Liver (tissue), 8 donors: ENCODE measurements at regions not wholly inside any gene's neighbourhood (a gene's known extent, or its start where the extent isn't known, plus 50 kb on each side); places are given as distances from the start of the nearest gene placed in this dataset.

Experiments
- DNase-seq: peaks from one replicate; pipeline ENCODE4 v3.0.0-alpha.2; 2017; ENCODE audit warnings: low spot score
- H3K27ac ChIP-seq, 2 donors: one replicate each; pipeline ENCODE4 v1.7.0; 2013; ENCODE audit warnings: inconsistent platforms in 2 of 2, low read length in 2 of 2, control low read depth in 1 of 2, low read depth in 1 of 2, mild to moderate bottlenecking in 1 of 2
- H3K27me3 ChIP-seq, 4 donors: one replicate each; pipeline versions ENCODE4 v1.6.1 to v1.7.0; 2013; ENCODE audit warnings: low read length in 3 of 4, inconsistent platforms in 1 of 4, mild to moderate bottlenecking in 1 of 4, moderate library complexity in 1 of 4; ENCODE audit not compliant: control insufficient read depth in 4 of 4, insufficient read depth in 4 of 4
- H3K36me3 ChIP-seq, 4 donors: one replicate each; pipeline versions ENCODE4 v1.6.1 to v1.7.0; 2013; ENCODE audit warnings: low read length in 3 of 4, mild to moderate bottlenecking in 3 of 4, low read depth in 1 of 4, moderate library complexity in 1 of 4; ENCODE audit not compliant: control insufficient read depth in 4 of 4, insufficient read depth in 3 of 4
- H3K4me1 ChIP-seq, 4 donors: one replicate each; pipeline versions ENCODE4 v1.6.1 to v1.7.0; 2013; ENCODE audit warnings: low read length in 3 of 4, mild to moderate bottlenecking in 3 of 4, moderate library complexity in 1 of 4; ENCODE audit not compliant: control insufficient read depth in 4 of 4, insufficient read depth in 4 of 4
- H3K4me3 ChIP-seq, 3 donors: one replicate each; pipeline versions ENCODE4 v1.6.1 to v1.7.0; 2013; ENCODE audit warnings: low read length in 3 of 3, control low read depth in 1 of 3, low read depth in 1 of 3, mild to moderate bottlenecking in 1 of 3
- H3K9ac ChIP-seq, 2 donors: one replicate each; pipeline ENCODE4 v1.7.0; 2013; ENCODE audit warnings: low read length in 2 of 2, mild to moderate bottlenecking in 2 of 2, moderate library complexity in 2 of 2, control low read depth in 1 of 2, low read depth in 1 of 2
- H3K9me3 ChIP-seq, 4 donors: one replicate each; pipeline versions ENCODE4 v1.6.1 to v1.7.0; 2013; ENCODE audit warnings: low read length in 3 of 4; ENCODE audit not compliant: control insufficient read depth in 4 of 4
- ATF3 ChIP-seq: IDR thresholded peaks from 2 replicates; pipeline ENCODE4 v1.6.1; 2016; ENCODE audit warnings: antibody characterized with exemption
- CTCF ChIP-seq: fragments of 150-350 bp; IDR thresholded peaks from 2 replicates; pipeline ENCODE4 v1.5.1; 2017; ENCODE audit warnings: improper control_type of control experiment, low read depth, low read length; ENCODE audit not compliant: missing input control
- EGR1 ChIP-seq, 2 donors: IDR thresholded peaks; 2 replicates each; pipeline ENCODE4 v1.6.1; 2016 to 2018; ENCODE audit warnings: antibody characterized with exemption in 2 of 2, low read depth in 2 of 2
- FOXA1 ChIP-seq: IDR thresholded peaks from 2 replicates; pipeline ENCODE4 v1.6.1; 2016; ENCODE audit warnings: antibody characterized with exemption
- FOXA2 ChIP-seq: IDR thresholded peaks from 2 replicates; pipeline ENCODE4 v1.6.1; 2016; ENCODE audit warnings: antibody characterized with exemption
- GABPA ChIP-seq, 2 donors: IDR thresholded peaks in 1 of 2; conservative IDR thresholded peaks in 1 of 2; 2 replicates each; pipeline ENCODE4 v1.6.1; 2016; ENCODE audit warnings: antibody characterized with exemption in 2 of 2, mild to moderate bottlenecking in 1 of 2, moderate library complexity in 1 of 2
- HNF4A ChIP-seq, 2 donors: conservative IDR thresholded peaks; 2 replicates each; pipeline ENCODE4 v1.6.1; 2016; ENCODE audit warnings: antibody characterized with exemption in 2 of 2, mild to moderate bottlenecking in 2 of 2
- HNF4G ChIP-seq: IDR thresholded peaks from 2 replicates; pipeline ENCODE4 v1.6.1; 2016; ENCODE audit warnings: antibody characterized with exemption
- NR2F2 ChIP-seq: IDR thresholded peaks from 2 replicates; pipeline ENCODE4 v1.6.1; 2016; ENCODE audit warnings: antibody characterized with exemption
- RXRA ChIP-seq, 2 donors: IDR thresholded peaks; 2 replicates each; pipeline ENCODE4 v1.6.1; 2017 to 2018; ENCODE audit warnings: antibody characterized with exemption in 2 of 2, mild to moderate bottlenecking in 1 of 2
- SP1 ChIP-seq: IDR thresholded peaks from 2 replicates; pipeline ENCODE4 v1.6.1; 2018; ENCODE audit warnings: antibody characterized with exemption, mild to moderate bottlenecking
- TAF1 ChIP-seq: conservative IDR thresholded peaks from 2 replicates; pipeline ENCODE4 v1.6.1; 2016; ENCODE audit warnings: antibody characterized with exemption, mild to moderate bottlenecking
- YY1 ChIP-seq: IDR thresholded peaks from 2 replicates; pipeline ENCODE4 v1.6.1; 2016; ENCODE audit warnings: antibody characterized with exemption, mild to moderate bottlenecking
- ZBTB33 ChIP-seq: IDR thresholded peaks from 2 replicates; pipeline ENCODE4 v1.6.1; 2016; ENCODE audit warnings: antibody characterized with exemption
- WGBS: extraction: QIAGEN DNeasy Blood & Tissue Kit; methylation state at CpG from one replicate; pipeline ENCODE4 v1.1.7; 2013; 5-methylcytosine and 5-hydroxymethylcytosine counted together
- TF ChIP-seq, protein P1 (sequence below): IDR thresholded peaks from 2 replicates; pipeline ENCODE4 v1.6.1; 2016; ENCODE audit warnings: antibody characterized with exemption
- donor health status: healthy.
- donor health status: healthy.
- donor health status: healthy.
- donor health status: healthy.
- donor health status: healthy.

DNA sequence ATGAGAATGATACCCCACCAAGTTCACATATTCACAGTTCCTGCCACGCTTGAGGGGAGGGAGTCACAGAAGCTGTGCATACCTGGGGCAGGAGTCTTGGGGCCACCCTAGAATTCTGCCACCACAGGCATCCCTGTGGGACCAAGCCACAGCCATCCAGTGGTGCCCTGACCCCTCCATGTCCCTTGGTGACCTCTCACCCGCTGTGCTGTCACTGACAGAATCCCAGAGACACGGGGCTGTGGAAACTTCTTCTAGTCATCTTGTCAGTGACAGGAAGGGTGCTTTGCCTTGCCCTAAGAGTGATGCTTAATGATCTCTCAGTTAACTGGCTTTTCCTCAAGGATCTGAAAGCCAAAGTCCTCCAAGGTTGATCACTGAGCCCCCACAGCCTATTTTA, 58.4 kb upstream of the UQCRFS1 start (continued):
- TF ChIP-seq YY1 (no peak), NR2F2 (no peak), GABPA (IDR thresholded peaks at IDR 0.05 in 1 of 2, conservative IDR thresholded peaks at IDR 0.05 in 1 of 2) (no peak), FOXA1 (no peak), ATF3 (no peak), SP1 (no peak), TAF1 (no peak), ZBTB33 (no peak), HNF4A (conservative IDR thresholded peaks at IDR 0.05) (no peak), HNF4G (no peak)

DNA sequence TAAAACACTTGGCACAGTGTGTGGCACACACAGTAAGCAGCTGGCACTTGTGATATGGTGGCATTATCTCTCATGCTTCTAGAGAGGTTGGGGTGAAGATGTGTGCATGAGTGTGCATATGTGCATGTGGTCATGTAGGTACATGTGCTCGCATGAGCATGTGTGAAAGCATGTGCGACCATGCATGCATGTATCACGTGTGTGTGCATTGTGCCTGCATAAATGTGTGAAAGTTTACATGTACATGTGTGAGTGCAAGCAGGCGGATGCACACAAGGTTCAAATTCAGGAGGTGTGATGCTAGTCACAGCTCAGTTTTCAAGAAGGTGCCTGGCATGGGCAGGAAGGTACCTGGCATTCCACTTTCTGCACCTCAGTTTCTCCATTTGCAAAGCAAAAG, 59.0 kb upstream of the UQCRFS1 start:
- Histone ChIP-seq H3K27me3 (peaks cover 0 to 3% (median 0%) of the 10 kb centered on the region in 4 donors), H3K9me3 (no peaks in the 10 kb centered on the region), H3K9ac (no peak overlapping the region), H3K4me3 (no peak overlapping the region), H3K27ac (no peak overlapping the region), H3K36me3 (no peaks in the 10 kb centered on the region), H3K4me1 (no peaks in the 10 kb centered on the region)
- TF ChIP-seq ZBTB33 (no peak), RXRA (IDR thresholded peaks at IDR 0.05) (no peak)
- 84% methylated on average over 4 of the region's 4 CpGs for WGBS
- DNase-seq: no peak

GRCh38 chr19:29273000-29273640, 60.2 kb upstream of the UQCRFS1 start:
- H3K9ac ChIP-seq: no peak overlapping the region
- no peaks in the 10 kb centered on the region for H3K4me1 ChIP-seq
- H3K36me3 ChIP-seq: no peaks in the 10 kb centered on the region
- no peaks in the 10 kb centered on the region for H3K9me3 ChIP-seq
- H3K4me3 ChIP-seq: no peak overlapping the region
- H3K27me3 ChIP-seq: peaks cover 0 to 3% (median 0%) of the 10 kb centered on the region in 4 donors
- no peak overlapping the region for H3K27ac ChIP-seq
- DNase-seq: no peak
- 79% methylated on average over 8 of the region's 8 CpGs for WGBS
- TF ChIP-seq, protein P1, sequence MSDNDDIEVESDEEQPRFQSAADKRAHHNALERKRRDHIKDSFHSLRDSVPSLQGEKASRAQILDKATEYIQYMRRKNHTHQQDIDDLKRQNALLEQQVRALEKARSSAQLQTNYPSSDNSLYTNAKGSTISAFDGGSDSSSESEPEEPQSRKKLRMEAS: no peak
- TF ChIP-seq FOXA2 (no peak), GABPA (IDR thresholded peaks at IDR 0.05 in 1 of 2, conservative IDR thresholded peaks at IDR 0.05 in 1 of 2) (no peak), EGR1 (IDR thresholded peaks at IDR 0.05; ENCODE audit: low read depth in 2 of 2) (no peak), YY1 (no peak), CTCF (no peak), RXRA (IDR thresholded peaks at IDR 0.05) (no peak), HNF4A (conservative IDR thresholded peaks at IDR 0.05) (no peak), SP1 (no peak), NR2F2 (no peak), FOXA1 (no peak), TAF1 (no peak)
